WTC11 (cell line): ENCODE measurements at regions not wholly inside any gene's neighbourhood (a gene's known extent, or its start where the extent isn't known, plus 50 kb on each side); places are given as distances from the start of the nearest gene placed in this dataset.
"Not testable (repeated sequence)": the region's sequence is repeated elsewhere in the genome, so short reads cannot be mapped to it uniquely, and the experiment has no call there.

Experiments used
- ATAC-seq: fragments of 200-7000 bp; cut with Tn5 transposase; 2 replicates; pipeline ENCODE4 v1.10.0; 2021; ENCODE audit warnings: mild to moderate bottlenecking, moderate library complexity
- CTCF ChIA-PET: fragments of 300-600 bp; sonication (Branson Sonifier 250); formaldehyde crosslinking; loops from one replicate; lab custom pipeline; 2021; ENCODE audit warnings: antibody characterized with exemption; lab: Charles Lee
- POLR2A ChIA-PET: fragments of 350-600 bp; sonication (Branson Sonifier 250); formaldehyde crosslinking; loops from one replicate; lab custom pipeline; 2021; ENCODE audit warnings: antibody characterized with exemption; lab: Charles Lee
- DNase-seq: peaks from one replicate; pipeline ENCODE4 v3.0.0; 2021; ENCODE audit warnings: low spot score
- H3K27ac Mint-ChIP-seq: 2 replicates; pipeline ENCODE4 v1.8.0; 2021; ENCODE audit warnings: mixed read lengths
- H3K27me3 Mint-ChIP-seq: 2 replicates; pipeline ENCODE4 v1.8.0; 2021; ENCODE audit warnings: low read depth, mild to moderate bottlenecking, moderate library complexity, mixed read lengths
- H3K36me3 Mint-ChIP-seq: 2 replicates; pipeline ENCODE4 v1.8.0; 2021; ENCODE audit warnings: mixed read lengths
- H3K4me1 Mint-ChIP-seq: 2 replicates; pipeline ENCODE4 v1.8.0; 2022; ENCODE audit warnings: mixed read lengths
- H3K4me3 Mint-ChIP-seq: 2 replicates; pipeline ENCODE4 v1.8.0; 2021; ENCODE audit warnings: mild to moderate bottlenecking, moderate library complexity, mixed read lengths
- H3K9me3 Mint-ChIP-seq: 2 replicates; pipeline ENCODE4 v1.8.0; 2021; ENCODE audit warnings: mixed read lengths
- ATF3 ChIP-seq: sonication (generic); formaldehyde crosslinking; conservative IDR thresholded peaks from 2 replicates; pipeline ENCODE4 v1.8.1; 2022; ENCODE audit warnings: mild to moderate bottlenecking, missing genetic modification reagents
- ATF6 ChIP-seq: sonication (generic); formaldehyde crosslinking; IDR thresholded peaks from 2 replicates; pipeline ENCODE4 v1.8.1; 2023; ENCODE audit warnings: mild to moderate bottlenecking, missing genetic modification reagents
- CBFB ChIP-seq: sonication (generic); formaldehyde crosslinking; IDR thresholded peaks from 2 replicates; pipeline ENCODE4 v1.8.1; 2022; ENCODE audit warnings: mild to moderate bottlenecking, low read depth, missing genetic modification reagents
- CREM ChIP-seq: sonication (generic); formaldehyde crosslinking; IDR thresholded peaks from 2 replicates; pipeline ENCODE4 v1.8.1; 2022; ENCODE audit warnings: mild to moderate bottlenecking, missing genetic modification reagents, moderate library complexity
- E2F1 ChIP-seq: sonication (generic); formaldehyde crosslinking; IDR thresholded peaks from 2 replicates; pipeline ENCODE4 v1.8.0; 2022; ENCODE audit warnings: mild to moderate bottlenecking, missing genetic modification reagents
- FOXP1 ChIP-seq: sonication (generic); formaldehyde crosslinking; IDR thresholded peaks from 2 replicates; pipeline ENCODE4 v1.8.0; 2022; ENCODE audit warnings: missing genetic modification reagents, mild to moderate bottlenecking, moderate library complexity, borderline replicate concordance
- HMGA2 ChIP-seq: fragments of 250-450 bp; sonication (Bioruptor Pico); IDR thresholded peaks from 2 replicates; pipeline ENCODE4 v1.4.0; 2021; ENCODE audit warnings: mild to moderate bottlenecking, moderate library complexity
- IRF1 ChIP-seq: sonication (generic); formaldehyde crosslinking; IDR thresholded peaks from 2 replicates; pipeline ENCODE4 v1.8.0; 2023; ENCODE audit warnings: missing genetic modification reagents
- JAZF1 ChIP-seq: fragments of 250-450 bp; sonication (Bioruptor Pico); IDR thresholded peaks from 2 replicates; pipeline ENCODE4 v1.9.0; 2021; ENCODE audit warnings: moderate library complexity, mild to moderate bottlenecking, inconsistent platforms
- NR1H2 ChIP-seq: sonication (generic); formaldehyde crosslinking; IDR thresholded peaks from 2 replicates; pipeline ENCODE4 v1.9.0; 2021; ENCODE audit warnings: mild to moderate bottlenecking, moderate library complexity, missing genetic modification reagents
- OVOL2 ChIP-seq: fragments of 250-450 bp; sonication (Bioruptor Pico); IDR thresholded peaks from 2 replicates; pipeline ENCODE4 v1.9.0; 2021; ENCODE audit warnings: mild to moderate bottlenecking, borderline replicate concordance
- PRDM15 ChIP-seq: sonication (generic); formaldehyde crosslinking; IDR thresholded peaks from 2 replicates; pipeline ENCODE4 v1.8.0; 2022; ENCODE audit warnings: missing genetic modification reagents
- TEAD4 ChIP-seq: sonication (generic); formaldehyde crosslinking; IDR thresholded peaks from 2 replicates; pipeline ENCODE4 v1.8.0; 2022; ENCODE audit warnings: mild to moderate bottlenecking, missing genetic modification reagents
- USF1 ChIP-seq: sonication (generic); formaldehyde crosslinking; IDR thresholded peaks from 2 replicates; pipeline ENCODE4 v1.8.0; 2022; ENCODE audit warnings: mild to moderate bottlenecking, missing genetic modification reagents
- ZNF121 ChIP-seq: sonication (generic); formaldehyde crosslinking; IDR thresholded peaks from 2 replicates; pipeline ENCODE4 v1.8.0; 2023; ENCODE audit warnings: missing genetic modification reagents
- ZNF317 ChIP-seq: sonication (generic); formaldehyde crosslinking; IDR thresholded peaks from 2 replicates; pipeline ENCODE4 v1.8.1; 2023; ENCODE audit warnings: low read depth, mild to moderate bottlenecking, moderate library complexity, missing genetic modification reagents, borderline replicate concordance
- ZSCAN18 ChIP-seq: fragments of 250-450 bp; sonication (Bioruptor Pico); IDR thresholded peaks from 2 replicates; pipeline ENCODE4 v2.1.2; 2022; ENCODE audit warnings: mild to moderate bottlenecking, moderate library complexity

GRCh38 chr17:21573961-21574610, 118.2 kb upstream of the KCNJ18 start:
- Mint-ChIP-seq H3K27ac (no peak overlapping the region), H3K4me3 (no peak overlapping the region), H3K36me3 (peaks cover 49% of the 10 kb centered on the region), H3K27me3 (peaks cover 5% of the 10 kb centered on the region; the same call in 1 of the 2 replicates), H3K9me3 (peaks cover 75% of the 10 kb centered on the region), H3K4me1 (no peaks in the 10 kb centered on the region)
- CTCF ChIA-PET: no interaction called here
- POLR2A ChIA-PET: no interaction called here
- DNase-seq: no peak
- no peak for ATAC-seq
- no peak for TF ChIP-seq CREM (CRISPR knock-in tag)
- no peak for TF ChIP-seq USF1 (CRISPR knock-in tag)
- no peak for TF ChIP-seq ZNF317 (CRISPR knock-in tag)
- TF ChIP-seq ATF6: no peak
- no peak for TF ChIP-seq NR1H2
- no peak for TF ChIP-seq HMGA2 (CRISPR knock-in tag)
- TF ChIP-seq IRF1 (CRISPR knock-in tag): no peak
- TF ChIP-seq PRDM15 (CRISPR knock-in tag): no peak
- TF ChIP-seq E2F1 (CRISPR knock-in tag): no peak
- no peak for TF ChIP-seq CBFB (CRISPR knock-in tag)
- no peak for TF ChIP-seq FOXP1 (CRISPR knock-in tag)
- no peak for TF ChIP-seq ATF3
- TF ChIP-seq OVOL2 (CRISPR knock-in tag): no peak
- TF ChIP-seq ZSCAN18: no peak
- no peak for TF ChIP-seq ZNF121 (CRISPR knock-in tag)
- TF ChIP-seq TEAD4: no peak
- no peak for TF ChIP-seq JAZF1 (CRISPR knock-in tag)

- CTCF ChIA-PET, DNase-seq, H3K4me1 Mint-ChIP-seq, H3K4me3 Mint-ChIP-seq, POLR2A ChIA-PET, H3K27me3 Mint-ChIP-seq, H3K27ac Mint-ChIP-seq, ATAC-seq: not testable (repeated sequence)
- H3K36me3 Mint-ChIP-seq: peaks cover 50% of the 10 kb centered on the region
- peaks cover 75% of the 10 kb centered on the region for H3K9me3 Mint-ChIP-seq
Observed at GRCh38 chr17:21574611-21575255, 117.6 kb upstream of the KCNJ18 start.

- H3K27me3 Mint-ChIP-seq, CTCF ChIA-PET, H3K4me3 Mint-ChIP-seq, H3K4me1 Mint-ChIP-seq, DNase-seq, POLR2A ChIA-PET, H3K27ac Mint-ChIP-seq, ATAC-seq: not testable (repeated sequence)
- H3K9me3 Mint-ChIP-seq: peaks cover 61% of the 10 kb centered on the region
- H3K36me3 Mint-ChIP-seq: peaks cover 33% of the 10 kb centered on the region
Observed at GRCh38 chr17:21578783-21579182, 113.5 kb upstream of the KCNJ18 start.
